H9 (cell line): ENCODE measurements at regions not wholly inside any gene's neighbourhood (a gene's known extent, or its start where the extent isn't known, plus 50 kb on each side); places are given as distances from the start of the nearest gene placed in this dataset.

Source experiments
- DNase-seq: peaks from one replicate; pipeline ENCODE4 v3.0.0-alpha.2; 2017
- H2AFZ ChIP-seq: one replicate; pipeline ENCODE4 v1.6.1; 2013; ENCODE audit warnings: mild to moderate bottlenecking, low read length, control low read depth, moderate library complexity
- H2AK5ac ChIP-seq: 2 replicates; pipeline ENCODE4 v1.6.1; 2013; ENCODE audit warnings: low read length, control low read depth, mixed read lengths; ENCODE audit not compliant: insufficient read length
- H2BK120ac ChIP-seq: one replicate; pipeline ENCODE4 v1.6.1; 2013; ENCODE audit warnings: low read depth, mild to moderate bottlenecking, low read length, control low read depth, inconsistent platforms; ENCODE audit not compliant: poor library complexity, severe bottlenecking
- H2BK12ac ChIP-seq: 2 replicates; pipeline ENCODE4 v1.6.1; 2013; ENCODE audit warnings: low read length, control low read depth, mixed read lengths, low read depth; ENCODE audit not compliant: insufficient read length
- H2BK15ac ChIP-seq: 2 replicates; pipeline ENCODE4 v1.6.1; 2013; ENCODE audit warnings: low read depth, low read length, control low read depth
- H2BK20ac ChIP-seq: one replicate; pipeline ENCODE4 v1.6.1; 2013; ENCODE audit warnings: low read depth, mild to moderate bottlenecking, low read length, control low read depth, inconsistent platforms; ENCODE audit not compliant: poor library complexity, severe bottlenecking
- H2BK5ac ChIP-seq: 2 replicates; pipeline ENCODE4 v1.6.1; 2013; ENCODE audit warnings: low read length, control low read depth, mixed read lengths; ENCODE audit not compliant: insufficient read length
- H3K14ac ChIP-seq: 2 replicates; pipeline ENCODE4 v1.6.1; 2013; ENCODE audit warnings: low read length, control low read depth; ENCODE audit not compliant: insufficient read depth
- H3K18ac ChIP-seq: 2 replicates; pipeline ENCODE4 v1.6.1; 2013; ENCODE audit warnings: low read depth, mild to moderate bottlenecking, mixed read lengths, low read length, control low read depth; ENCODE audit not compliant: insufficient read length
- H3K23ac ChIP-seq: 2 replicates; pipeline ENCODE4 v1.6.1; 2013; ENCODE audit warnings: low read length, control low read depth, mixed read lengths, low read depth; ENCODE audit not compliant: insufficient read length
- H3K23me2 ChIP-seq: 2 replicates; pipeline ENCODE4 v1.6.1; 2013; ENCODE audit warnings: low read depth, mild to moderate bottlenecking, mixed read lengths, low read length, control low read depth; ENCODE audit not compliant: insufficient read length, poor library complexity, severe bottlenecking
- H3K27ac ChIP-seq: 2 replicates; pipeline ENCODE4 v1.5.1; 2013; ENCODE audit warnings: low read length, control low read depth, mixed read lengths, low read depth; ENCODE audit not compliant: insufficient read length
- H3K27me3 ChIP-seq: 2 replicates; pipeline ENCODE4 v1.6.1; 2013; ENCODE audit warnings: low read length, control low read depth, inconsistent platforms; ENCODE audit not compliant: insufficient read depth
- H3K4ac ChIP-seq: 2 replicates; pipeline ENCODE4 v1.6.1; 2013; ENCODE audit warnings: low read depth, mild to moderate bottlenecking, control low read depth, inconsistent platforms, low read length, moderate library complexity
- H3K4me1 ChIP-seq: 2 replicates; pipeline ENCODE4 v1.6.1; 2013; ENCODE audit warnings: low read length, control low read depth, inconsistent platforms; ENCODE audit not compliant: insufficient read depth
- H3K4me2 ChIP-seq: 2 replicates; pipeline ENCODE4 v1.6.1; 2013; ENCODE audit warnings: low read length, control low read depth, mixed read lengths; ENCODE audit not compliant: insufficient read length, insufficient read depth
- H3K56ac ChIP-seq: 2 replicates; pipeline ENCODE4 v1.6.1; 2013; ENCODE audit warnings: low read depth, mild to moderate bottlenecking, mixed read lengths, low read length, control low read depth; ENCODE audit not compliant: insufficient read length
- H3K79me1 ChIP-seq: 2 replicates; pipeline ENCODE4 v1.6.1; 2013; ENCODE audit warnings: low read depth, mild to moderate bottlenecking, moderate library complexity, low read length, control low read depth, inconsistent platforms; ENCODE audit not compliant: insufficient read depth, poor library complexity, severe bottlenecking
- H3K79me2 ChIP-seq: 2 replicates; pipeline ENCODE4 v1.6.1; 2013; ENCODE audit warnings: low read length, control low read depth, inconsistent platforms; ENCODE audit not compliant: insufficient read depth
- H3K9ac ChIP-seq: 2 replicates; pipeline ENCODE4 v1.6.1; 2013; ENCODE audit warnings: low read length, control low read depth, mixed read lengths; ENCODE audit not compliant: insufficient read length; ENCODE audit errors: extremely low read depth
- H3K9me3 ChIP-seq: one replicate; pipeline ENCODE4 v1.6.1; 2013; ENCODE audit warnings: low read depth, low read length, inconsistent platforms; ENCODE audit not compliant: control insufficient read depth
- H3T11ph ChIP-seq: one replicate; pipeline ENCODE4 v1.6.1; 2013; ENCODE audit warnings: mild to moderate bottlenecking, low read length, control low read depth, inconsistent platforms
- H4K20me1 ChIP-seq: one replicate; pipeline ENCODE4 v1.6.1; 2013; ENCODE audit not compliant: control insufficient read depth, insufficient read length, insufficient read depth
- H4K5ac ChIP-seq: 2 replicates; pipeline ENCODE4 v1.6.1; 2013; ENCODE audit warnings: low read depth, mild to moderate bottlenecking, mixed read lengths, low read length, control low read depth; ENCODE audit not compliant: insufficient read length
- H4K8ac ChIP-seq: replicated peaks from 2 replicates; pipeline ENCODE4 v1.6.1; 2013; ENCODE audit warnings: low read length, control low read depth, mixed read lengths, low read depth; ENCODE audit not compliant: insufficient read length
- H4K91ac ChIP-seq: 2 replicates; pipeline ENCODE4 v1.6.1; 2013; ENCODE audit warnings: low read depth, mild to moderate bottlenecking, moderate library complexity, mixed read lengths, low read length, control low read depth; ENCODE audit not compliant: insufficient read length
- H3K27ac Mint-ChIP-seq, 3 experiments: 2 replicates in 2 of 3; 3 replicates in 1 of 3; pipeline ENCODE4 v1.8.0; 2020 to 2021; ENCODE audit warnings: mixed read lengths in 3 of 3, mild to moderate bottlenecking in 1 of 3, moderate library complexity in 1 of 3
- H3K27me3 Mint-ChIP-seq: 2 replicates; pipeline ENCODE4 v1.8.0; 2021; ENCODE audit warnings: low read depth, mild to moderate bottlenecking, moderate library complexity, mixed read lengths
- H3K36me3 Mint-ChIP-seq, 3 experiments: 2 replicates in 2 of 3; 3 replicates in 1 of 3; pipeline ENCODE4 v1.8.0; 2020 to 2021; ENCODE audit warnings: low read depth in 3 of 3, mixed read lengths in 3 of 3; ENCODE audit not compliant: insufficient read depth in 1 of 3
- H3K4me1 Mint-ChIP-seq, 2 experiments: 2 replicates each; pipeline ENCODE4 v1.8.0; 2020; ENCODE audit warnings: mixed read lengths in 2 of 2
- H3K4me3 Mint-ChIP-seq, 2 experiments: 2 replicates in 1 of 2; 3 replicates in 1 of 2; pipeline ENCODE4 v1.8.0; 2020 to 2021; ENCODE audit warnings: mild to moderate bottlenecking in 2 of 2, mixed read lengths in 2 of 2, moderate library complexity in 1 of 2
- H3K9me3 Mint-ChIP-seq, 2 experiments: 2 replicates in 1 of 2; 3 replicates in 1 of 2; pipeline ENCODE4 v1.8.0; 2020; ENCODE audit warnings: mild to moderate bottlenecking in 2 of 2, mixed read lengths in 2 of 2, moderate library complexity in 1 of 2
- CTCF ChIP-seq: fragments of 200-600 bp; sonication (generic); conservative IDR thresholded peaks from 3 replicates; pipeline ENCODE4 v1.8.0; 2021; ENCODE audit warnings: antibody characterized with exemption, mild to moderate bottlenecking
- WGBS: extraction: QIAGEN DNeasy Blood & Tissue Kit; methylation state at CpG from one replicate; pipeline ENCODE4 v1.1.7; 2013; ENCODE audit warnings: missing lambda C conversion rate, low lambda C conversion rate, mixed read lengths; ENCODE audit not compliant: insufficient read length; ENCODE audit errors: extremely low coverage; 5-methylcytosine and 5-hydroxymethylcytosine counted together

- Histone ChIP-seq H2BK5ac (no peak overlapping the region), H4K8ac (no peak overlapping the region), H3K4ac (no peak overlapping the region), H3K56ac (no peak overlapping the region), H2AFZ (no peak overlapping the region), H3K14ac (no peak overlapping the region), H4K20me1 (no peaks in the 10 kb centered on the region), H2AK5ac (no peak overlapping the region), H3K23me2 (no peaks in the 10 kb centered on the region), H3K4me2 (no peak overlapping the region), H3K27me3 (no peaks in the 10 kb centered on the region), H3K79me1 (no peaks in the 10 kb centered on the region), H3K9ac (no peak overlapping the region), H2BK15ac (no peak overlapping the region), H3K27ac (no peak overlapping the region), H2BK12ac (no peak overlapping the region), H2BK120ac (no peak overlapping the region), H3K79me2 (no peaks in the 10 kb centered on the region), H4K91ac (no peak overlapping the region), H3K9me3 (no peaks in the 10 kb centered on the region), H3T11ph (no peak overlapping the region), H3K23ac (no peak overlapping the region), H4K5ac (no peak overlapping the region), H3K18ac (no peak overlapping the region), H2BK20ac (no peak overlapping the region), H3K4me1 (peaks cover 2% of the 10 kb centered on the region; the same call in 1 of the 2 replicates)
- no peak overlapping the region for H3K4me3 Mint-ChIP-seq
- H3K9me3 Mint-ChIP-seq: no peaks in the 10 kb centered on the region
- no peaks in the 10 kb centered on the region for H3K36me3 Mint-ChIP-seq
- no CpG with 5 or more reads among the region's 15 CpGs for WGBS
- 0 out of 7 replicates have a peak overlapping the region, but pooled peaks of 1 of the 3 experiments have one; percentile 2 for H3K27ac Mint-ChIP-seq
- peak; percentile 45; the same call in 2 of the 3 replicates for TF ChIP-seq CTCF
- DNase-seq: no peak
- H3K27me3 Mint-ChIP-seq: peaks cover 9% of the 10 kb centered on the region
- H3K4me1 Mint-ChIP-seq: peaks cover 2 to 16% of the 10 kb centered on the region in 2 experiments; a peak in 2 of 4 replicates
Observed at GRCh38 chr20:50399917-50400704, 110.1 kb upstream of the PTPN1 start.
